ENCODE measurements at regions not wholly inside any gene's neighbourhood (a gene's known extent, or its start where the extent isn't known, plus 50 kb on each side); places are given as distances from the start of the nearest gene placed in this dataset.
"Not testable (repeated sequence)": the region's sequence is repeated elsewhere in the genome, so short reads cannot be mapped to it uniquely, and the experiment has no call there.

GRCh38 chr19:37313335-37313627 is 57.6 kb upstream of the ZNF527 start:
- ChIA-PET POLR2A (no interaction called here), CTCF (no interaction called here)
- no peak for TF ChIP-seq FOXM1 (IDR thresholded peaks at IDR 0.05; ENCODE audit: borderline replicate concordance)
- TF ChIP-seq PKNOX1 (IDR thresholded peaks at IDR 0.05) = no peak
- TF ChIP-seq TARDBP (IDR thresholded peaks at IDR 0.05) = no peak
- no peak for TF ChIP-seq L3MBTL2 (conservative IDR thresholded peaks at IDR 0.05)
- TF ChIP-seq NFRKB (IDR thresholded peaks at IDR 0.05) = no peak
- TF ChIP-seq ZNF384 (IDR thresholded peaks at IDR 0.05) = no peak
- no peak for TF ChIP-seq FOXK2 (IDR thresholded peaks at IDR 0.05)
- TF ChIP-seq FOXA1 (IDR thresholded peaks at IDR 0.05) = no peak
- no peak for TF ChIP-seq SP1 (IDR thresholded peaks at IDR 0.05)
- no peak for TF ChIP-seq ARNT (IDR thresholded peaks at IDR 0.05)
- TF ChIP-seq SUZ12 (IDR thresholded peaks at IDR 0.05) = no peak
- TF ChIP-seq ELF4 (IDR thresholded peaks at IDR 0.05) = no peak
- TF ChIP-seq CTBP1 (IDR thresholded peaks at IDR 0.05; ENCODE audit: borderline replicate concordance) = no peak
- TF ChIP-seq HDGF (IDR thresholded peaks at IDR 0.05; ENCODE audit: borderline replicate concordance) = no peak
- no peak for TF ChIP-seq LEF1 (IDR thresholded peaks at IDR 0.05; ENCODE audit: borderline replicate concordance)
- no peak for TF ChIP-seq BHLHE40 (IDR thresholded peaks at IDR 0.05; ENCODE audit: borderline replicate concordance)
- no peak for DNase-seq (ENCODE audit: extremely low spot score)

GRCh38 chr19:37317403-37318209 is 53.3 kb upstream of the ZNF527 start:
- DNase-seq (ENCODE audit: extremely low spot score) = peak; percentile 87
- CTCF ChIA-PET = no interaction called here
- POLR2A ChIA-PET = interaction anchor here (0.7 to 1.3 kb wide), 5 partner anchors 17 to 277 kb away, joined by 3 to 7 read pairs (median 4); partner anchors contain the start of genes ZNF527, ZNF540, ZNF569 and ZNF571
- TF ChIP-seq ZNF384 (IDR thresholded peaks at IDR 0.05) (no peak), TARDBP (IDR thresholded peaks at IDR 0.05) (no peak), FOXA1 (IDR thresholded peaks at IDR 0.05) (no peak), ELF4 (IDR thresholded peaks at IDR 0.05) (peak; percentile 33), FOXK2 (IDR thresholded peaks at IDR 0.05) (no peak), L3MBTL2 (conservative IDR thresholded peaks at IDR 0.05) (no peak; the same call in none of the 2 replicates), NFRKB (IDR thresholded peaks at IDR 0.05) (no peak), FOXM1 (IDR thresholded peaks at IDR 0.05; ENCODE audit: borderline replicate concordance) (no peak), SP1 (IDR thresholded peaks at IDR 0.05) (no peak), CTBP1 (IDR thresholded peaks at IDR 0.05; ENCODE audit: borderline replicate concordance) (no peak), LEF1 (IDR thresholded peaks at IDR 0.05; ENCODE audit: borderline replicate concordance) (no peak), PKNOX1 (IDR thresholded peaks at IDR 0.05) (peak; percentile 98), HDGF (IDR thresholded peaks at IDR 0.05; ENCODE audit: borderline replicate concordance) (no peak), BHLHE40 (IDR thresholded peaks at IDR 0.05; ENCODE audit: borderline replicate concordance) (no peak), SUZ12 (IDR thresholded peaks at IDR 0.05) (no peak), ARNT (IDR thresholded peaks at IDR 0.05) (no peak)

- POLR2A ChIA-PET; DNase-seq (ENCODE audit: extremely low spot score); CTCF ChIA-PET: not testable (repeated sequence)
Measured at GRCh38 chr19:37320988-37321387, 49.9 kb upstream of the ZNF527 start.
